Activated CD4-positive, alpha-beta memory T cell treated with anti-CD3 and anti-CD28 coated beads, Interleukin-2, amount 10 ng/mL, durations not matched to agents 7 days and 5 days (primary cell): ENCODE measurements at regions not wholly inside any gene's neighbourhood (a gene's known extent, or its start where the extent isn't known, plus 50 kb on each side); places are given as distances from the start of the nearest gene placed in this dataset.

ENCODE experiments used
- CTCF ChIA-PET: fragments of 350-600 bp; sonication (Branson Sonifier 250); formaldehyde crosslinking; loops from one replicate; lab custom pipeline; 2021; ENCODE audit warnings: antibody characterized with exemption, inconsistent platforms; lab: Charles Lee
- POLR2A ChIA-PET: fragments of 350-600 bp; sonication (Branson Sonifier 250); formaldehyde crosslinking; loops from one replicate; lab custom pipeline; 2021; ENCODE audit warnings: antibody characterized with exemption; lab: Charles Lee
- DNase-seq: peaks from one replicate; pipeline ENCODE4 v3.0.0-alpha.2; 2020
- H3K27ac Mint-ChIP-seq: one replicate; pipeline ENCODE4 v1.8.0; 2021; ENCODE audit warnings: mild to moderate bottlenecking, mixed read lengths
- H3K27me3 Mint-ChIP-seq: one replicate; pipeline ENCODE4 v1.8.0; 2021; ENCODE audit warnings: mixed read lengths
- H3K36me3 Mint-ChIP-seq: one replicate; pipeline ENCODE4 v1.8.0; 2021; ENCODE audit warnings: low read depth, mixed read lengths
- H3K4me1 Mint-ChIP-seq: one replicate; pipeline ENCODE4 v1.8.0; 2021; ENCODE audit warnings: mixed read lengths
- H3K4me3 Mint-ChIP-seq: one replicate; pipeline ENCODE4 v1.8.0; 2021; ENCODE audit warnings: mild to moderate bottlenecking, mixed read lengths
- H3K9me3 Mint-ChIP-seq: one replicate; pipeline ENCODE4 v1.8.0; 2021; ENCODE audit warnings: mixed read lengths

DNA sequence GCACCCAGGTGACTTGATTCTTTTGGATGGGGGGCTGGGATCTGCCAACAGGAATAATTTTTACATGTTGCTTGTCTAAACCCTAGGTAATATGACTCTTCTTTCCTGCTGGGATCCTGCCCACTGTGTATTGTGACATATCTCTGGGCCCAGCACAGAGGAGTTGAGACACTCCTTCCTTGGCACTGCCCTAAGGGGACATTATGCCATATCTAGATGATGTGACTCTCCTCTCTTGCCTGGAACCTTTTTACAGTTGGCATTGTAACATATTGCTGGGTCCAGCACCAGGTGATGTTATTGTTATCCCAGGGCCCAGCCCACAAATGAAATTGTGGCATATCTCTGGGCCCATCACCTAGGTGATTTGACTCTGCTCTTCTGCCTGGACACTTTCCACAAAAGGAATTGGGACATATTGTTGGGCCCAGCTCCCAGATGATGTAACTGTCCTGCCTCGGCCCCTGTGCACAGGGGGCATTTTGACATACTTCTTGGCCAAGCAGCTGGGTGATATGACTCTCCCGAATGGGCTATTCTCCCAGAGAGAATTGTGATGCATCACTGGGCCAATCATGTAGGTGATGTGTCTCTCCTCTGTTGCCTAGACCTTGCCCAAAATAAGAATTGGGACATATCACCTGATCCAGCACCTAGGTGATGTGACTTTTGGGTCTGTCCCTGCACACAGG lies 1837.7 kb downstream of the TP53TG3F start:
- Mint-ChIP-seq H3K9me3 (peaks cover 17% of the 10 kb centered on the region), H3K4me3 (no peak overlapping the region), H3K27ac (no peak overlapping the region), H3K27me3 (no peaks in the 10 kb centered on the region), H3K36me3 (no peaks in the 10 kb centered on the region), H3K4me1 (no peaks in the 10 kb centered on the region)
- ChIA-PET CTCF (no interaction called here), POLR2A (no interaction called here)
- DNase-seq, result no peak

DNA sequence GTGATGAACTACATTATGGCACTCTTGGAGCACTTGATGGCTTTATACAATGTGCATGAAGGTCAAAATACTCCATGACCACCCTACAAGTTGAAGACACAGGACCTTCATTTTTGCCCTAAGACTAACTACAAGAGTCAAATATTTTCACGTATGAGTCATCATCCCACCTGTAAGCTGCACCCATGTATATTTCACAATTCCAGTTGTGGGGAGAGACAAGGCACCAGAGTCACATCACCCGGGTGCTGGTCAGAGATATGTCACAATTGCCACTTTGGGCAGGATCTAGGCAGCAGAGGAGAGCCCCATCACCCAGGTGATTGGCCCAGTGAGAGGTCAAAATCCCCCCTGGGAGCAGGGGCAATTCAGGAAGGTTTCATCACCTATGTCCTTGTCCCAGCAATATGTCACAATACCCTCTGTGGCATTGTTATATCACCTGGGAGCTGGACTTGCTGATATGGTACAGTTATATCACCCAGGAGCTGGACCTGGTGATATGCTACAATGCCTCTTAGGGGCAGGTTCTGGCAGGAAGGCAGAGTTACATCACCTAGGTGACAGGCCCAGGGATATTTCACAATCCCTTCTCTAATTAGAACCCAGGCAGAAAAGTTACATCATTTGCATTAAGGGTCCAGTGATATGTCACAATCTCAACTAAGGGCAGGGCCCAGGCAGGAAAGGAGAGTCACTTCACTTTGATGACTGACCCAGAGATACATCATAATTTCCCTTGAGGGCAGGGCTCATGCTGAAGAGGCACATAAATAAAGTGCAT lies 1839.2 kb downstream of the TP53TG3F start:
- no peak for DNase-seq
- ChIA-PET CTCF (no interaction called here), POLR2A (no interaction called here)
- H3K36me3 Mint-ChIP-seq, result no peaks in the 10 kb centered on the region
- H3K9me3 Mint-ChIP-seq, result peaks cover 17% of the 10 kb centered on the region
- no peak overlapping the region for H3K27ac Mint-ChIP-seq
- no peak overlapping the region for H3K4me3 Mint-ChIP-seq
- no peaks in the 10 kb centered on the region for H3K27me3 Mint-ChIP-seq
- H3K4me1 Mint-ChIP-seq, result no peaks in the 10 kb centered on the region

DNA sequence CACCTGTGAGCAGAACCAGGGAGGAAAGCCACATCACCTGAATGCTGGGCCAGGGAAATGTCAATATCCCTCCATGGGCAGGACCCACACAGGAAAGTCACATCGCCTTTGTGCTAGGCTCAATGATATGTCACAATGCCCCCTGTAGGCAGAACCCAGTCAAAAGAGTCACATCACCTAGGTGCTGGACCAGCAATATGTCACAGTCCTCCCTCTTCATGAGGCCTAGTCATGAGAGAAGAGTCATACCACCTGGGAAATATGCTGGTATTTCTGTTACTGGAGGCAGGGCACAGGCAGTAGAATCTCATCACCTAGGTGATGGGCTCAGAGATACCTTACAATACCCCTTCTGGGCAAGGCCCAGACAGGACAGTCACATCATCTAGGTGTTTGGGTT lies 1843.4 kb downstream of the TP53TG3F start:
- Mint-ChIP-seq H3K4me1 (no peaks in the 10 kb centered on the region), H3K9me3 (peaks cover 24% of the 10 kb centered on the region), H3K27ac (no peak overlapping the region), H3K36me3 (no peaks in the 10 kb centered on the region), H3K4me3 (no peak overlapping the region), H3K27me3 (no peaks in the 10 kb centered on the region)
- no peak for DNase-seq
- ChIA-PET POLR2A (no interaction called here), CTCF (no interaction called here)

DNA sequence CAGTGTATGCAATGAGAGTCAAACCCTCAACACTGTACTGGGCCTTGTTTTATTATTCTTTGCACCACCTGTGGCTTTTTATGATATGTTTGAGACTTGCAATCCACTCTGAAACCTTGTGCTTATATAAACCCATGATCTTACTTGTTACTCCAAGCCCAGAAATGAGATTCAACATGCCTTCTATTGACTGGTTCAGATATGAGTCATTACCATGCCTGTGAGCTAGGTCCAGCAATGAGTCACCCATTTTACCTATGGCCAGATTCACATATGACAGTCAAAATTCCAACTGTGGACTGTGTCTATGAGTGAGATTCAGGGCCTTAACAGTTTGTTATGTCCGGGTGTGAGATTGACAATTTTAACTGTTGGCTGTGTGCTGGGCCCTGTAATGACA lies 1846.1 kb downstream of the TP53TG3F start:
- POLR2A ChIA-PET, result no interaction called here
- Mint-ChIP-seq H3K4me3 (no peak overlapping the region), H3K36me3 (no peaks in the 10 kb centered on the region), H3K9me3 (peaks cover 21% of the 10 kb centered on the region), H3K27me3 (no peaks in the 10 kb centered on the region), H3K27ac (no peak overlapping the region), H3K4me1 (no peaks in the 10 kb centered on the region)
- DNase-seq, result no peak
- CTCF ChIA-PET, result no interaction called here

DNA sequence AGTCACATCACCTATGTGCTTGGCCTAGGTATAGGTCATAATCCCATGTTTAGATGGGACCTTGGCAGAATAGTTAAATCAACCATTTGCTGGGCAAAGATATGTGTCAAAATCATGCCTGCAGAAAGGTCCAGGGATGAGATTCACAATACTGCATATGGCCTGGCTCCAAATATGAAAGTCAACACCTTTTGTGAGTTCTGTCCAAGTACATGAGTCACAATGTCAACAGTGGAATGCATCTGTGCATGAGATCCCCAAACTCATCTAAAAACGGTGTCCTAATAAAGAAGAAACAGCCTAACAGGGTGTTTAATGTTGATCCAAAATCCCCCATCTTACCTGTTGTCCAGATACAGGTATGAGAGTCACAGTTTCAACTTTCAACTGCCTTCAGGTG lies 1847.5 kb downstream of the TP53TG3F start:
- H3K4me1 Mint-ChIP-seq, result no peaks in the 10 kb centered on the region
- no peaks in the 10 kb centered on the region for H3K27me3 Mint-ChIP-seq
- peaks cover 16% of the 10 kb centered on the region for H3K9me3 Mint-ChIP-seq
- POLR2A ChIA-PET, result no interaction called here
- no peak overlapping the region for H3K4me3 Mint-ChIP-seq
- no peak overlapping the region for H3K27ac Mint-ChIP-seq
- DNase-seq, result no peak
- H3K36me3 Mint-ChIP-seq, result no peaks in the 10 kb centered on the region
- CTCF ChIA-PET, result no interaction called here

DNA sequence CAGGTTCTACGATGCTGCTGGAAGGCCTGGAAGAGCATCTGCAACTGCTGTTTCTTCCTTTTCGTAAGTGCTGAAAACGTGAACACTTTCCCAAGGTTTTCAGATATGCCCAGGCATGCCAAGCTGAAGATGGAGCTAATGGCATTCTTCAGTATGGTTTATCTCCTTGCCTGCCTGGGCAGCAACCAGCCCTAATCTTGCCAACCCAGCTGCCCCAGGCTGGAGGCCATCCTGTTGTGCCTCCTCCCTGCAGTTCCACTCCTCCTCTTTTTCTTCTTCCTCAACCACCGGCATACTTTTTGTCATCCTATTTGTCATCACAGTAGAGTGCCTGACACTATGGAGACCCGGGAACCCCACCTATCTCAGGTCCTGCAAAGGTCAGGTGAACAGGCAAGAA lies 1849.3 kb downstream of the TP53TG3F start:
- Mint-ChIP-seq H3K27ac (no peak overlapping the region), H3K27me3 (no peaks in the 10 kb centered on the region), H3K4me1 (no peaks in the 10 kb centered on the region), H3K9me3 (peaks cover 23% of the 10 kb centered on the region), H3K36me3 (no peaks in the 10 kb centered on the region), H3K4me3 (no peak overlapping the region)
- DNase-seq, result no peak
- ChIA-PET CTCF (no interaction called here), POLR2A (no interaction called here)

DNA sequence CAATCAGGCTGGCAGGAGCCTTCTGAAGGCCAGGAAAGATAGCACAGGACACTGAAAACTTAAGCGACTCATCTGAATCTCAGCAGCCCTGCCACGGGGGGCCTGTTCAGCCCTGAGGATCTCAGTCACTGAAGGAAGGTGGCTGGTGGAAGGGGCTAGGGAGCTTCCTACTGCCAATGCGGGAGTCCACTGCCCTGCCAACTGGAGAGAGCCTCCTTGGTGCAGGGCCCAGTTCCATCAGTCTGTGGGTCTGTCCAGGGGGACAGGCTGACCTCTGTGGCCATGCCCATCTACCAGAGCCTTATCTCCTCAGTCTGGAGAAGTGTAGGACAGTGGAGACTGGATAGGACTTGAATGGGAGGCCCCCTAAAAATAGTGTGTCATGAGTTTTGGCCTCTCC lies 1851.6 kb downstream of the TP53TG3F start:
- H3K9me3 Mint-ChIP-seq, result peaks cover 35% of the 10 kb centered on the region
- ChIA-PET POLR2A (no interaction called here), CTCF (no interaction called here)

DNA sequence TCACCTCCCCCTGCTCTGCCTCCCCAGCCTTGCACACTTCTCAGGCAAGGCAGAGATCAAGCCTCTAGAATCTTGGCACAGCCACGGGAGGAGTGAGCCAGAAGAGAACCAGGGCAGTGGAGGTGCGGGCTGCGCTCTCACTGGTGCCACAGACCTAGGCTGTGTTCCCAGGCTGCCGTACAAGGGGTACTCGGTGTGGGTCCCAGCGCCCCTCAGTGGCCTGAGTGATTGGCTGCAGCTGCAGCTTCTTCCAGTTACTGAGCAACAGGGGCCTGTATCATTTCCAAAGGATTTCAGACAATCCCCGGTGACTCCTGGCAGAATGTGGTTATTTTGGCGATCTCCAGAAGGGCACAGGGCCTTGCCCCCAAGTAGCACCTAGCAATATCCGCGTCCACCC lies 1852.1 kb downstream of the TP53TG3F start:
- Mint-ChIP-seq H3K4me3 (no peak overlapping the region), H3K9me3 (peaks cover 34% of the 10 kb centered on the region), H3K27me3 (no peaks in the 10 kb centered on the region), H3K27ac (no peak overlapping the region), H3K4me1 (no peaks in the 10 kb centered on the region), H3K36me3 (no peaks in the 10 kb centered on the region)
- ChIA-PET CTCF (no interaction called here), POLR2A (no interaction called here)
- DNase-seq, result no peak

More for the DNA sequence above, 1851.6 kb downstream of the TP53TG3F start:
- H3K27me3 Mint-ChIP-seq, result no peaks in the 10 kb centered on the region
- no peak for DNase-seq
- no peaks in the 10 kb centered on the region for H3K36me3 Mint-ChIP-seq
- no peak overlapping the region for H3K4me3 Mint-ChIP-seq
- no peak overlapping the region for H3K27ac Mint-ChIP-seq
- H3K4me1 Mint-ChIP-seq, result no peaks in the 10 kb centered on the region

DNA sequence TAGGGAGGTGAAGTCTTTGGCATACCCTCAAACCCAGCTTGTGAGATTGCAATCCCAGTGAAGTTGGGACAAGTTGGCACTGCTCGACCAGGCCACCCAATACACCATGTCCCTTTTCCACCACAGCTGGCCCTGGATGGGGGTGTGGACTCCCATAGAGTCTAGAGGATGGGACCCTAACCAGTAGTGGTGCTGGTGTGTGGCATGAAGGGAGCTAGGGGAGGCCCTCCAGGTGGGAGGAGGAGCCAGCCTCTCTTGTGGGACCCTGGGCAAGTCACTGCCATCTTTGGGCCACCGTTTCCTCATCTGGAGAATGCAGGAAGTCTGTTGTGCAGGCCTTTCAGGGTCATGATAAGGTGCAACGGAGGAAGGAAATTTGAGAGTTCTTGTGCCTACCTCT lies 1854.9 kb downstream of the TP53TG3F start:
- CTCF ChIA-PET, result no interaction called here
- DNase-seq, result no peak
- H3K27ac Mint-ChIP-seq, result no peak overlapping the region
- H3K36me3 Mint-ChIP-seq, result no peaks in the 10 kb centered on the region
- H3K4me3 Mint-ChIP-seq, result no peak overlapping the region
- no peaks in the 10 kb centered on the region for H3K27me3 Mint-ChIP-seq
- H3K9me3 Mint-ChIP-seq, result peaks cover 29% of the 10 kb centered on the region
- H3K4me1 Mint-ChIP-seq, result no peaks in the 10 kb centered on the region
- POLR2A ChIA-PET, result no interaction called here

DNA sequence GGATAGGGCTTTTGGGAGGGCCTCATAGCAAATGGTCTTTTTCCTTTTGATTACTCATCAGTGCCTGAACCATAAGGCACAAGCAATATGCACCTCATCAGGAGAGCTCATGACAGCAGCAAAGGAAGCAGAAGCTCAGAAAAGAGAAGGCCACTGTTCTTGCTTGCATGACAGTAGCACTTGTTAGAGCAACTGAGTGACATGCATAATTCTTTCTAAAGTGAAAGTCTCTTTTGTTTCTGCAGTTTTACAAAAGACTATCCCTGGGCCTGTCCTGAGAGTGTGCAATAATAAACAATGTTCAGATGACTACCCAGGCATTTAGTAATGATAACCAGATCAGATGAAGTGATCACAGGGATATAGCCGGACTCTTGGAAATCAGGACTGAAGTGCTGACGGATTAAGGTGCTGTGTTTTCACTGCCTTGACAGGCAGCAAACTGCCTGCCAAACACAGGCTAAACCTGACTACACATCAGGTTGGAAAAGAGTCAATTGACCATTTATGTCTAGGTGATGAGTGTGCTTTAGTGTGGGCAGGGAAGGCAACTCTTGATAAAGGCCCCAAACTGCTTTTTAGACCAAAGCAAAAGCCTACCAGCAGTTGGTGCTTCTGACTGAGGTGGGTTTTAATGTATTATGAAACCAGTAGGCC lies 1860.3 kb downstream of the TP53TG3F start:
- peaks cover 21% of the 10 kb centered on the region for H3K9me3 Mint-ChIP-seq
- ChIA-PET POLR2A (no interaction called here), CTCF (no interaction called here)
- H3K36me3 Mint-ChIP-seq, result no peaks in the 10 kb centered on the region
- no peak overlapping the region for H3K27ac Mint-ChIP-seq
- H3K4me1 Mint-ChIP-seq, result no peaks in the 10 kb centered on the region
- H3K4me3 Mint-ChIP-seq, result no peak overlapping the region
- no peaks in the 10 kb centered on the region for H3K27me3 Mint-ChIP-seq
- no peak for DNase-seq

DNA sequence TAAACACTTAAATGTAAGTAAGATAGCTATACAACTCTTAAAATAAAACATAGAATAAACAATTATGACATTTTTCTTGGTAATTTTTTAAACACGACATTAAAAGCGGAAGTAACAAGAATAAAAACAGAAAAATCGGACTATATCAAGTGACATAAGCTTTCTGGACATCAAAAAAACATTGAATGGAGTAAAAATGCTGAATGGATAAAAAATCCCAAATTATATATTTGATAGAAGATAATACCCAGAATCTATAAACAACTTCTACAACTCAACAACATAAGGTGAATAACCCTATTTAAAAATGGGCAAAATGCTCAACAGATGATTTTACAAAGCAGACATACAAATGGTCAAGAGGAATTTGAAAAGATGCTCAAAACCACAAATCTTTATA lies 1866.5 kb downstream of the TP53TG3F start:
- Mint-ChIP-seq H3K27ac (no peak overlapping the region), H3K9me3 (peaks cover 18% of the 10 kb centered on the region), H3K4me3 (no peak overlapping the region), H3K4me1 (no peaks in the 10 kb centered on the region), H3K36me3 (no peaks in the 10 kb centered on the region), H3K27me3 (no peaks in the 10 kb centered on the region)
- DNase-seq, result no peak
- CTCF ChIA-PET, result no interaction called here
- POLR2A ChIA-PET, result no interaction called here

DNA sequence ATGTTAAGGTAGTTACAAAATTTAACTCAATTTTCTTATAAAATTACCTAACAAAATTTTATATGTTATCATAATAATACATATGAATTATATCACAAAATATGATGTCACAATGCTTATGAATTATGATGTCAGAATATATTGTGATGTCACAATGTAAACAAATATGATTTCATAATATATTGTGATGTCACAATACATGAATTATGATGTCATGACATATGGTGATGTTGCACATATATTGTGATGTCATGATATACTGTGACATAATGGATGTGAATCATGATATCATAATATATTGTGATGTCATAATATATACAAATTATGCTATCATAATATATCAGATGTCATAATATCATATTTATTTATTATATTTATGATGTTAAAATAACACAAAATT lies 1879.9 kb downstream of the TP53TG3F start:
- Mint-ChIP-seq H3K27ac (no peak overlapping the region), H3K36me3 (no peaks in the 10 kb centered on the region), H3K4me1 (no peaks in the 10 kb centered on the region), H3K4me3 (no peak overlapping the region), H3K9me3 (peaks cover 22% of the 10 kb centered on the region), H3K27me3 (no peaks in the 10 kb centered on the region)
- ChIA-PET POLR2A (no interaction called here), CTCF (no interaction called here)
- DNase-seq, result no peak

DNA sequence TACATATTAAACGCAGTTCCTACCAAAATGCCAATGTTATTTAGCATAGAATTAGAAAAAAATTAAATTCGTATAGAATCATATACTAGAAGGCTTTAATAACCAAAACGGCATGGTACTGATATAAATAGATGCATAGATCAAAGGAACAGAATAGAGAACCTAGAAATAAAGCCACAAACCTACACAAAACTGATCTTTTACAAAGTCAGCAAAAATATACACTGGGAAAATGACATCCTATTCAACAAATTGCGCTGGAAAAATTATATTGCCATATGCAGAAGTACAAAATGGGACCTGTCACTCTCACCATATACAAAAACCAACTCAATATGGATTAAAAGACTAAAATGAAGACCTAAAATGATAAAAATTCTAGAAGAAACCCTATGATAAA lies 1882.6 kb downstream of the TP53TG3F start:
- Mint-ChIP-seq H3K27ac (no peak overlapping the region), H3K4me1 (no peaks in the 10 kb centered on the region), H3K4me3 (no peak overlapping the region), H3K36me3 (no peaks in the 10 kb centered on the region), H3K9me3 (peaks cover 24% of the 10 kb centered on the region), H3K27me3 (no peaks in the 10 kb centered on the region)
- ChIA-PET CTCF (no interaction called here), POLR2A (no interaction called here)
- no peak for DNase-seq
